ENCODE measurements at regions not wholly inside any gene's neighbourhood (a gene's known extent, or its start where the extent isn't known, plus 50 kb on each side); places are given as distances from the start of the nearest gene placed in this dataset.

DNA sequence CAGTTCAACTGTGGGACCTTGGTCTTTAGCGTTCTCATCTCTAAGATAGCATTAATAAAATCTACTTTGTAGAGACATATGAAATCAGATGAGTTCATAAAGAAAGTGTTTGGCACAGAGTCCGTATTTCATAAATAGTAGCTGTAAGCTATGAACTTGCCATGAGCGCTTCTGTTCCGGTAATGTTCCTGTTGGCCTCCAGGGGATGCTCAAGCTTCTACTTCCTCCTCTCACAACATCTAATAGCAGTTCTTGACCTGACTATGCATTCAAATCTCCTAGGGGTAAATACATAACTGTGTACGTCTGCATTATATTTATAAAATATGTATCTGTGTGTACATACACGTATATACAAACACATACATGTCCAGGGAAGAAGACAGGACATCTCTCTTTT, 288.2 kb upstream of the TMPO start:
- H3K4me3 ChIP-seq, result no peak overlapping the region
- H3K4me1 ChIP-seq, result no peaks in the 10 kb centered on the region
- intact Hi-C loops (cut with DNase I; ENCODE audit: low total_unique reads), result no loop called here
- no peak for DNase-seq
- 72 to 83% (median 79%) methylated on average over 6 of the region's 6 CpGs for WGBS, 5 donors
- no peaks in the 10 kb centered on the region for H3K9me3 ChIP-seq
- no peaks in the 10 kb centered on the region for H3K36me3 ChIP-seq
- TF ChIP-seq POLR2AphosphoS5 (IDR thresholded peaks at IDR 0.05), result no peak
- no peak for TF ChIP-seq POLR2A (IDR thresholded peaks at IDR 0.05)
- TF ChIP-seq, protein P1, sequence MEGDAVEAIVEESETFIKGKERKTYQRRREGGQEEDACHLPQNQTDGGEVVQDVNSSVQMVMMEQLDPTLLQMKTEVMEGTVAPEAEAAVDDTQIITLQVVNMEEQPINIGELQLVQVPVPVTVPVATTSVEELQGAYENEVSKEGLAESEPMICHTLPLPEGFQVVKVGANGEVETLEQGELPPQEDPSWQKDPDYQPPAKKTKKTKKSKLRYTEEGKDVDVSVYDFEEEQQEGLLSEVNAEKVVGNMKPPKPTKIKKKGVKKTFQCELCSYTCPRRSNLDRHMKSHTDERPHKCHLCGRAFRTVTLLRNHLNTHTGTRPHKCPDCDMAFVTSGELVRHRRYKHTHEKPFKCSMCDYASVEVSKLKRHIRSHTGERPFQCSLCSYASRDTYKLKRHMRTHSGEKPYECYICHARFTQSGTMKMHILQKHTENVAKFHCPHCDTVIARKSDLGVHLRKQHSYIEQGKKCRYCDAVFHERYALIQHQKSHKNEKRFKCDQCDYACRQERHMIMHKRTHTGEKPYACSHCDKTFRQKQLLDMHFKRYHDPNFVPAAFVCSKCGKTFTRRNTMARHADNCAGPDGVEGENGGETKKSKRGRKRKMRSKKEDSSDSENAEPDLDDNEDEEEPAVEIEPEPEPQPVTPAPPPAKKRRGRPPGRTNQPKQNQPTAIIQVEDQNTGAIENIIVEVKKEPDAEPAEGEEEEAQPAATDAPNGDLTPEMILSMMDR (IDR thresholded peaks at IDR 0.05 in 8 of 11, conservative IDR thresholded peaks at IDR 0.05 in 3 of 11), result no peak
- H3K27ac ChIP-seq, result no peak overlapping the region
- H3K27me3 ChIP-seq (replicated peaks in 1 of 7), result no peaks in the 10 kb centered on the region

DNA sequence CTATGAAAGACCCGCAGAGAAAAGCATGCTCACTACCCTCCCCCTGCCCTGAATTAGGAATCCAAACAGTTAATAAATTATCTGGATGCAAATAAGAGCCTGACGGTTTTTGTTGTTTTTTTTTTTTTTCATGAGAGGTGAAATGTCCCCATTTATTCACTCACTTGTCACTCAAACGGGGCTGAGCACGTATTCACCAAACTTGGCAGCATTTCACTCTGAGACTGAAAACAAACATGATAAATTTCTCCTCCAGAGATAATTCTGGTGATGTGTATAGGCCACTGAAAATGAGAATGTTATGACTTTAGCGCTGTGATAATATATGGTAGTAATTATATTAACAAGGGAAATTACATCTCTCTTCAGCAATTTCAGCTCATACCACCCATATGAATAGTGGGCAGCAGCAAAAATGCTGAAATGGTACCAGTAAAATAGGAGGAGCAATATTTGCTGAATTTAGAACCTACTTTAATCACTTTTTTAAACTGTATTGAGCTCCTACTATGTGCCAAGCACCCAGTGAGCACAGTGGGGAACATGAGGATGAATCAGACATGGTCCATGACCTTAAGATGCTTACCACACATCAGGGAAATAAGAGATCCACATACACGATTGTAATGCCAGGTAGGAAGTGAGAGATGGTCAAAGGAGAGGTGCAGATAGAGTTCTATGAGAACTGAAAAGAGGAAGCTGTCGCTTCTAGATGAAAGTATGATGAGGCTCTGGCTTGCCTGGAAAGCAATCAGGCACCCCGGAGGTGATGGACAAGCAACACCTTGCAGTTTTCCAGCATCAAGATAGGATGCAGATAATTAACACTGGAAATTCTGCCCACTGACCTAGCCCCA, 286.5 kb upstream of the TMPO start:
- Histone ChIP-seq H3K27me3 (replicated peaks in 1 of 7) (no peaks in the 10 kb centered on the region), H3K4me1 (no peaks in the 10 kb centered on the region), H3K9me3 (no peaks in the 10 kb centered on the region), H3K36me3 (no peaks in the 10 kb centered on the region), H3K27ac (no peak overlapping the region), H3K4me3 (no peak overlapping the region)
- TF ChIP-seq POLR2AphosphoS5 (IDR thresholded peaks at IDR 0.05), result no peak
- intact Hi-C loops (cut with DNase I; ENCODE audit: low total_unique reads), result no loop called here
- DNase-seq, result no peak
- WGBS, 5 donors, result 61 to 73% (median 68%) methylated on average over 8 of the region's 8 CpGs

DNA sequence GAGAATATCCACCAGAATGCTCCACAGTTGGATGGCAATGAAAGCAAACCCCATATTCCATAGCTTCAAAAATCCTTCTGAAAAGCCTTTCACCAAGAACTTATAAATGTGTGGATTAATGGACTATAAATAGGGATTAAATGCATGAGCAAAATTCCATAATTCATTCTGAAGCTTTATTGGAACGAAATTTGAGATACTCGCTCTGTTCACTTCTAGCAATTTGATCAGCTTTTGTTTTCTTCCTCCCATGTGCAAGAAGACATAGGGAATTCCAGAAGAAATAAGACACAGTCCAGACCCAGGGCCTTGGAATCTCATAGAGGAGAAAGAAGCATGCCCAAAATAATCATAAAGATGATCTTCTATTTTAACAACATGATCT, 285.9 kb upstream of the TMPO start:
- Histone ChIP-seq H3K4me1 (no peaks in the 10 kb centered on the region), H3K36me3 (no peaks in the 10 kb centered on the region), H3K4me3 (no peak overlapping the region), H3K27me3 (replicated peaks in 1 of 7) (no peaks in the 10 kb centered on the region), H3K27ac (no peak overlapping the region), H3K9me3 (no peaks in the 10 kb centered on the region)
- 86 to 95% (median 89%) methylated on average over 2 of the region's 2 CpGs for WGBS, 5 donors
- intact Hi-C loops (cut with DNase I; ENCODE audit: low total_unique reads), result no loop called here
- TF ChIP-seq, protein P1 (IDR thresholded peaks at IDR 0.05 in 8 of 11, conservative IDR thresholded peaks at IDR 0.05 in 3 of 11), result no peak
- no peak for TF ChIP-seq POLR2AphosphoS5 (IDR thresholded peaks at IDR 0.05)
- no peak for TF ChIP-seq POLR2A (IDR thresholded peaks at IDR 0.05)
- DNase-seq, result no peak

DNA sequence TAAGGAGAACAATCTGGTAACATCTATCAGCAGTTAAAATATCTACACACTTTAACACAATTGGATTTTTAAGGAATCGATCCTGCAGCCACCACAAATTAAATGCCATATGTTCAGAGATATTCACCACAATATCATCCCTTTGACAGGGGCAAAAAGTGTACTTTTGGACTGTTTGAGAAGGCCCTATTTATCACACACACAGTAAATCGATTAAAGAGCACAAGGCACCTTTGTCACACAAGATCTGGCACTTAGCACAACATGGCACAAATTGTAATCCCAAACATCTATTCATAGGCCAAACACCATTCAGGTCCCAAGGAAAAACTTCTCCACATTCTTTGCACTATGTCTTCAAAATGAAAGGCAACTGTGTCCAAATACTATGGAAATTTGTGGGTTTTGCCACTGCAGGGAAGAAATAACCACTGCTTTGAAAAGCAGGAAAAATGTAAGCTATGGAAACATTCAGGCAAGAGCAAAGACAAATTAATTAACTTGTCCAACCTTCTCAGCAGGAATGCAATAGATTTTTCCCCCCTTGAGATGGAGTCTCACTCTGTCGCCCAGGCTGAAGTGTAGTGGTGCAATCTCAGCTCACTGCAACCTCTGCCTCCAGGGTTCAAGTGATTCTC, 282.5 kb upstream of the TMPO start:
- Histone ChIP-seq H3K9me3 (peaks cover 0 to 9% (median 4%) of the 10 kb centered on the region in 8 donors), H3K36me3 (no peaks in the 10 kb centered on the region), H3K27ac (no peak overlapping the region), H3K4me1 (no peaks in the 10 kb centered on the region), H3K27me3 (replicated peaks in 1 of 7) (no peaks in the 10 kb centered on the region), H3K4me3 (no peak overlapping the region)
- TF ChIP-seq, protein P1 (IDR thresholded peaks at IDR 0.05 in 8 of 11, conservative IDR thresholded peaks at IDR 0.05 in 3 of 11), result no peak
- TF ChIP-seq POLR2AphosphoS5 (IDR thresholded peaks at IDR 0.05) (no peak), POLR2A (IDR thresholded peaks at IDR 0.05) (no peak)
- 79 to 89% (median 80%) methylated on average over 3 of the region's 3 CpGs for WGBS, 5 donors
- intact Hi-C loops (cut with DNase I; ENCODE audit: low total_unique reads), result no loop called here
- DNase-seq, result no peak

All from spleen (tissue), 11 donors.